GM13976 (cell line): ENCODE measurements at regions not wholly inside any gene's neighbourhood (a gene's known extent, or its start where the extent isn't known, plus 50 kb on each side); places are given as distances from the start of the nearest gene placed in this dataset.

Experiments
- DNase-seq: peaks from one replicate; pipeline ENCODE4 v3.0.0; 2012; ENCODE audit warnings: low spot score
- CTCF ChIP-seq: IDR thresholded peaks from 2 replicates; pipeline ENCODE4 v1.5.1; 2012; ENCODE audit warnings: borderline replicate concordance, mild to moderate bottlenecking; ENCODE audit not compliant: insufficient read depth; ENCODE audit errors: extremely low read depth, missing control alignments, control extremely low read depth
- in situ Hi-C: fragments of 300-500 bp; cut with MboI; formaldehyde crosslinking; loops from one replicate; pipeline ENCODE4 v1.12.0; 2022; ENCODE audit warnings: low sequenced_read_pairs, mixed read lengths, inconsistent platforms; ENCODE audit not compliant: unreplicated experiment

- in situ Hi-C loops, result no loop called here
- no peak for TF ChIP-seq CTCF
- DNase-seq, result no peak
These were observed 311.9 kb upstream of the HDAC4 start for GRCh38 chr2:239712755-239713154.

DNA sequence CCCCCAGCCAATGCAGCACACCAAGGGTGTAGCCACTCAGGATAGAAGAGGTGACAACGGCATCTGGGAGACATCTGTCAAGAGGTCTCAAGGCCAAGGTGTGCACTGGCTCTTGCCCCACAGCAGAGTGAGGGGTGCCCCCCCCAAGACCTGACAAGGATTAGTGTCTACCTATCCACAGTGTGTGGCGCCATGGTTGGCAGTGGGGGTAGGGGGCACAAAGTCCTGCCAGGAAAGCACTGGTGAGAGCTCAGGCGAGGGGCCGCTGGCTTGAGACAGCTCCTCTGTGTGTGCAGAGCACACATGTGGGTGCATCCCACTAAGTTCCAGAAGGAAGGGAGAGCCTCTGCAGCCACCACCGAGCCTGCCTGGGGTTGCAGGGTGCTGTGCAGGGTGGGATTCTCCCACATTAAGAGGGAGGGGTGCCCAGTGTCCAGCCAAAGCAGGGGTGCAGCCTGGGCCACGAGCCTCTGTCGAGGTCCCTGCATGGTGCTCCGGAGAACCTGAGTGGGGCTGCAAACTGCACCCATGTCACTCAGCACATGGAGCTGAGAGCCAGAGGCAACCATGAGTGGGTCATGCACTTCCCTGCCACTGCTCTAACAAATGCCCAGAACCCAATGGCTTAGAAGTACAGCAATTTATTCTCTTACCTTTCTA is 311.2 kb upstream of the HDAC4 start:
- no peak for DNase-seq
- TF ChIP-seq CTCF, result no peak
- in situ Hi-C loops, result no loop called here

DNA sequence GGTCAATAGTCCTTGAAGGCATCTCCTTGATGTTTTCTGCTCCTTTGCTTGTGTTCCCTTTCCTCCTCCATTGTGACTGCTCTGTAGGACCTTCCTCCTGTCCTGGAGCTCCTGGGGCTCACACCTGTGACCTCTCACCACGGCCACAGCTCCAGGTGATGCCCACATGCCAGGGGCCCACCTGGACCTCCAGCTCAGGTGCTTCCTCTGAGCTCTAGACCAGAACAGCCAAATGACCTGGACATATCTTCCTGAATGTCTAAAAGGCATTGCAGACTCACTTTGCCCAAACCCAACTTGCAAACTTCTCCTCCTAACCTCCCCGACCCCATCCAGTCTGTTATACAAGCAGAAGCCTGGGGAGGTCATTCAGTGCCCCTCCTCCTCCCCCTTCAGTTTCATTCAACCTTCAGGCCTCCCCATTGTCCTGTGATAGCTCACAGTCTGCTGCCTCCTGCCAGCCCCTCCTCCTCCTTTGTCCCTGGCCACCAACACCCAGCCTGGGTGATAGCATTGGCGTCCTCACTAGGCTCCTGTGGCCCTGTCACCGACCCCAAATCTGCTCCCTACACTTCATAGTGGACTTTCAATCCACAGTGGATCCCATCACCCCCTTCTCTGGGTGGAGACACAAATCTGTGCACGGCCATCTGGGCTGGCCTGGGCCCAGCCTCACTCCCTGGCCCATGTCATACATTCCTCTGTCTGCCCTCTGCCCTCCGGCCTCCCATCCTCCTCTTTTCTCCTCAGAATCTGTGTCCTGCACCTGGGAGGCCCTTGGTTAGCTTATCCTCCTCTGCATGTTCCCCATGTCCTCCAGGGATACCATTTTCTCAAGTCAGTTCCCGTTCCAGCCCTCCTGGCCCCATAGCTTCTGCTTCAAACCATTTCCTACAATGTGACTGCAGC is 310.4 kb upstream of the HDAC4 start:
- in situ Hi-C loops, result no loop called here
- no peak for TF ChIP-seq CTCF
- no peak for DNase-seq

- no peak for DNase-seq
- in situ Hi-C loops, result no loop called here
- TF ChIP-seq CTCF, result no peak
These were observed 305.5 kb upstream of the HDAC4 start for GRCh38 chr2:239706367-239706766.

GRCh38 chr2:239704737-239705136 is 303.9 kb upstream of the HDAC4 start:
- no peak for TF ChIP-seq CTCF
- in situ Hi-C loops, result no loop called here
- no peak for DNase-seq

GRCh38 chr2:239703834-239704233 is 303.0 kb upstream of the HDAC4 start:
- in situ Hi-C loops, result no loop called here
- DNase-seq, result no peak

More at GRCh38 chr2:239703834-239704233, 303.0 kb upstream of the HDAC4 start:
- no peak for TF ChIP-seq CTCF
